Left ventricle myocardium inferior (tissue), 1 donor: ENCODE measurements at regions not wholly inside any gene's neighbourhood (a gene's known extent, or its start where the extent isn't known, plus 50 kb on each side); places are given as distances from the start of the nearest gene placed in this dataset.

Source experiments
- DNase-seq: peaks from one replicate; pipeline ENCODE4 v3.0.0-alpha.2; 2020
- H3K27ac ChIP-seq: fragments of 200-600 bp; replicated peaks from 2 replicates; pipeline ENCODE4 v1.8.0; 2021
- H3K27me3 ChIP-seq: fragments of 200-600 bp; 2 replicates; pipeline ENCODE4 v1.8.0; 2021; ENCODE audit warnings: low read depth
- H3K36me3 ChIP-seq: fragments of 200-600 bp; 2 replicates; pipeline ENCODE4 v1.8.0; 2021
- H3K4me1 ChIP-seq: fragments of 200-600 bp; 2 replicates; pipeline ENCODE4 v1.8.0; 2021
- H3K4me3 ChIP-seq: fragments of 200-600 bp; 2 replicates; pipeline ENCODE4 v1.8.0; 2021; ENCODE audit warnings: mild to moderate bottlenecking, moderate library complexity
- H3K9me3 ChIP-seq: fragments of 200-600 bp; replicated peaks from 2 replicates; pipeline ENCODE4 v1.8.0; 2021
- CTCF ChIP-seq: fragments of 200-600 bp; IDR thresholded peaks from 2 replicates; pipeline ENCODE4 v1.8.0; 2021; ENCODE audit warnings: antibody characterized with exemption, mild to moderate bottlenecking, borderline replicate concordance
- intact Hi-C: fragments of 100-400 bp; cut with micrococcal nuclease; formaldehyde crosslinking; loops from one replicate; pipeline ENCODE4 v1.11.0; 2022
- donor health status: DM: no; HTN: yes; CAD: no; lungs with severe emphysema.

- H3K9me3 ChIP-seq = no peaks in the 10 kb centered on the region
- intact Hi-C loops = no loop called here
- no peak overlapping the region for H3K4me3 ChIP-seq
- H3K4me1 ChIP-seq = no peaks in the 10 kb centered on the region
- TF ChIP-seq CTCF = no peak
- no peaks in the 10 kb centered on the region for H3K36me3 ChIP-seq
- no peaks in the 10 kb centered on the region for H3K27me3 ChIP-seq
- DNase-seq = no peak
- H3K27ac ChIP-seq = no peak overlapping the region
Observed at GRCh38 chr2:212669761-212670160, 131.2 kb upstream of the ERBB4 start.

- no peak for TF ChIP-seq CTCF
Observed at GRCh38 chr2:212667751-212668316, 129.2 kb upstream of the ERBB4 start.

GRCh38 chr2:212665948-212666347 is 127.3 kb upstream of the ERBB4 start:
- Histone ChIP-seq H3K4me3 (no peak overlapping the region), H3K27me3 (no peaks in the 10 kb centered on the region), H3K27ac (no peak overlapping the region), H3K36me3 (no peaks in the 10 kb centered on the region), H3K9me3 (no peaks in the 10 kb centered on the region), H3K4me1 (no peaks in the 10 kb centered on the region)
- no peak for TF ChIP-seq CTCF
- DNase-seq = no peak
- intact Hi-C loops = no loop called here

More at GRCh38 chr2:212667751-212668316, 129.2 kb upstream of the ERBB4 start:
- H3K36me3 ChIP-seq = no peaks in the 10 kb centered on the region
- DNase-seq = no peak
- intact Hi-C loops = no loop called here
- no peaks in the 10 kb centered on the region for H3K9me3 ChIP-seq
- no peaks in the 10 kb centered on the region for H3K4me1 ChIP-seq
- no peak overlapping the region for H3K27ac ChIP-seq
- H3K4me3 ChIP-seq = no peak overlapping the region
- no peaks in the 10 kb centered on the region for H3K27me3 ChIP-seq

GRCh38 chr2:212659441-212659840 is 120.8 kb upstream of the ERBB4 start:
- Histone ChIP-seq H3K27me3 (peaks cover 6% of the 10 kb centered on the region), H3K4me1 (no peaks in the 10 kb centered on the region), H3K36me3 (no peaks in the 10 kb centered on the region), H3K4me3 (no peak overlapping the region), H3K9me3 (peaks cover 20% of the 10 kb centered on the region), H3K27ac (no peak overlapping the region)
- no peak for DNase-seq
- no peak for TF ChIP-seq CTCF
- intact Hi-C loops = no loop called here

- Histone ChIP-seq H3K9me3 (peaks cover 1% of the 10 kb centered on the region), H3K27me3 (peaks cover 2% of the 10 kb centered on the region), H3K27ac (no peak overlapping the region), H3K4me1 (no peaks in the 10 kb centered on the region), H3K4me3 (no peak overlapping the region), H3K36me3 (no peaks in the 10 kb centered on the region)
- no peak for TF ChIP-seq CTCF
- intact Hi-C loops = no loop called here
- DNase-seq = no peak
Observed at GRCh38 chr2:212649646-212650045, 111.0 kb upstream of the ERBB4 start.
